ENCODE measurements at regions not wholly inside any gene's neighbourhood (a gene's known extent, or its start where the extent isn't known, plus 50 kb on each side); places are given as distances from the start of the nearest gene placed in this dataset.

DNA sequence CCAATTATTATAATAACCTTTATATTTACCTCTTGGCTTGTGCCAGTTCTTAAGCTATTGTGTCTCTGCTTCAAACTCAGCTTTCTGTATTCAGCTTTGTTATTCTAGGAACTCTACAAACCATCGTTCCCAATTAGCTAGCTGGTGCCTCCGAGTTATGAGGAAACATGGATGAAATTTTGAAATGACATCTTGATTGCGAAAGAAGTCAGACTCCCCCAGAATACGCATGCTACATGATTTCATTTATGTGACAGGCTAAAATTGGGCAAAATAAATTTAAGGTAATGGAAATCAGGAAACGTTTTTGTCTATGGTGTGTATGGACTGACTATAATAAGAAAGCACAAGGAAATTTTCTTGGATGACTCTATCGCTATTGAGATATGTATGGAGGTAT, 256.8 kb upstream of the NCAM2 start:
- no peak overlapping the region for H3K4me2 ChIP-seq (ENCODE audit: insufficient read depth, low read length)
- FAIRE-seq (no peak), DNase-seq (ENCODE audit: low read depth, low spot score) (no peak)
- H3K27me3 ChIP-seq (ENCODE audit: control insufficient read depth in 2 of 2, insufficient read depth in 2 of 2, low read length in 2 of 2): no peaks in the 10 kb centered on the region
- no peaks in the 10 kb centered on the region for H4K20me1 ChIP-seq (replicated peaks; ENCODE audit: control insufficient read depth, extremely low read depth, insufficient read depth, low read length)
- no peaks in the 10 kb centered on the region for H3K36me3 ChIP-seq (ENCODE audit: control insufficient read depth in 2 of 2, extremely low read depth in 1 of 2, insufficient read depth in 2 of 2, low read length in 2 of 2)
- intact Hi-C loops (cut with micrococcal nuclease): no loop called here
- no peak overlapping the region for H3K4me3 ChIP-seq (replicated peaks in 1 of 3; ENCODE audit: insufficient read depth in 1 of 3, low read depth in 1 of 3, low read length in 3 of 3)
- H3K9me3 ChIP-seq (replicated peaks; ENCODE audit: control insufficient read depth, insufficient read depth, low read length): no peaks in the 10 kb centered on the region
- dilution Hi-C loops (cut with MboI; ENCODE audit: extremely low pct_ligation_motif_present, low sequenced_read_pairs): no loop called here
- no peaks in the 10 kb centered on the region for H3K79me2 ChIP-seq (ENCODE audit: control insufficient read depth, insufficient read depth, low read length)
- no peak for TF ChIP-seq JUN (IDR thresholded peaks at IDR 0.05; ENCODE audit: borderline replicate concordance, insufficient read depth, insufficient read length, low read depth)
- TF ChIP-seq FOS (IDR thresholded peaks at IDR 0.05; ENCODE audit: borderline replicate concordance, insufficient read depth, low read length): no peak
- TF ChIP-seq, protein P1, sequence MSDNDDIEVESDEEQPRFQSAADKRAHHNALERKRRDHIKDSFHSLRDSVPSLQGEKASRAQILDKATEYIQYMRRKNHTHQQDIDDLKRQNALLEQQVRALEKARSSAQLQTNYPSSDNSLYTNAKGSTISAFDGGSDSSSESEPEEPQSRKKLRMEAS (IDR thresholded peaks at IDR 0.05; ENCODE audit: insufficient read depth, insufficient read length): no peak
- TF ChIP-seq, protein P2, sequence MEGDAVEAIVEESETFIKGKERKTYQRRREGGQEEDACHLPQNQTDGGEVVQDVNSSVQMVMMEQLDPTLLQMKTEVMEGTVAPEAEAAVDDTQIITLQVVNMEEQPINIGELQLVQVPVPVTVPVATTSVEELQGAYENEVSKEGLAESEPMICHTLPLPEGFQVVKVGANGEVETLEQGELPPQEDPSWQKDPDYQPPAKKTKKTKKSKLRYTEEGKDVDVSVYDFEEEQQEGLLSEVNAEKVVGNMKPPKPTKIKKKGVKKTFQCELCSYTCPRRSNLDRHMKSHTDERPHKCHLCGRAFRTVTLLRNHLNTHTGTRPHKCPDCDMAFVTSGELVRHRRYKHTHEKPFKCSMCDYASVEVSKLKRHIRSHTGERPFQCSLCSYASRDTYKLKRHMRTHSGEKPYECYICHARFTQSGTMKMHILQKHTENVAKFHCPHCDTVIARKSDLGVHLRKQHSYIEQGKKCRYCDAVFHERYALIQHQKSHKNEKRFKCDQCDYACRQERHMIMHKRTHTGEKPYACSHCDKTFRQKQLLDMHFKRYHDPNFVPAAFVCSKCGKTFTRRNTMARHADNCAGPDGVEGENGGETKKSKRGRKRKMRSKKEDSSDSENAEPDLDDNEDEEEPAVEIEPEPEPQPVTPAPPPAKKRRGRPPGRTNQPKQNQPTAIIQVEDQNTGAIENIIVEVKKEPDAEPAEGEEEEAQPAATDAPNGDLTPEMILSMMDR (IDR thresholded peaks at IDR 0.05; ENCODE audit: extremely low read depth in 1 of 2, insufficient read depth in 1 of 2, low read depth in 1 of 2, low read length in 2 of 2): no peak
- H3K4me1 ChIP-seq (ENCODE audit: control insufficient read depth, extremely low read depth, insufficient read depth, low read length): no peaks in the 10 kb centered on the region
- POLR2A ChIA-PET: no interaction called here
- H2AFZ ChIP-seq (ENCODE audit: low read depth, low read length): no peak overlapping the region
- H3K9ac ChIP-seq (replicated peaks; ENCODE audit: extremely low read depth, insufficient read depth, low read length): no peak overlapping the region
- no peaks in the 10 kb centered on the region for H3K9me1 ChIP-seq (replicated peaks; ENCODE audit: control insufficient read depth, extremely low read depth, insufficient read depth, low read length)
- BruUV-seq (replicated peaks): no TSS peak
- CTCF ChIA-PET: no interaction called here
- no peak overlapping the region for H3K27ac ChIP-seq (ENCODE audit: insufficient read depth, low read depth, low read length)

DNA sequence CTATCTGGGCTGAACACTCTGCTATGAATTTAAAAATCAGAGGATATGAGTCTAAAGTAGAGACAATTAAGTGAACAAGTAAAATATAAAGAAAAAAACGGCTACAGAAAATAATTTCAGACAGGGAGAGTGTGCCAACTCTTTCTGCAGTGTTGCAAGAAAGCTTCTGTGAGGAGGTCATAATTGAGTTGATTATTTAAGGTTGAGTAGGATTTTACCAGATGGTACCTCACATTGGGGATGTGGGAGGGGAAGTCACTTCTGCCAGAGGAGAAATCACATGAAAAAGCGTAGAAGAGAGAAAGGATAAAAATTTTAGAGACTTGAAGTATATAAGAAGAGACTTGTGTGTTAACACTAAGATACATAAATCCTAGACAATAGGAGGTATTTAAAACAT, 238.0 kb upstream of the NCAM2 start:
- no peak overlapping the region for H3K4me2 ChIP-seq (ENCODE audit: insufficient read depth, low read length)
- H2AFZ ChIP-seq (ENCODE audit: low read depth, low read length): no peak overlapping the region
- H3K27ac ChIP-seq (ENCODE audit: insufficient read depth, low read depth, low read length): no peak overlapping the region
- H3K36me3 ChIP-seq (ENCODE audit: control insufficient read depth in 2 of 2, extremely low read depth in 1 of 2, insufficient read depth in 2 of 2, low read length in 2 of 2): no peaks in the 10 kb centered on the region
- ChIA-PET POLR2A (no interaction called here), CTCF (no interaction called here)
- no peaks in the 10 kb centered on the region for H3K9me3 ChIP-seq (replicated peaks; ENCODE audit: control insufficient read depth, insufficient read depth, low read length)
- H3K4me1 ChIP-seq (ENCODE audit: control insufficient read depth, extremely low read depth, insufficient read depth, low read length): no peaks in the 10 kb centered on the region
- no peak overlapping the region for H3K4me3 ChIP-seq (replicated peaks in 1 of 3; ENCODE audit: insufficient read depth in 1 of 3, low read depth in 1 of 3, low read length in 3 of 3)
- H3K79me2 ChIP-seq (ENCODE audit: control insufficient read depth, insufficient read depth, low read length): no peaks in the 10 kb centered on the region
- intact Hi-C loops (cut with micrococcal nuclease): no loop called here
- FAIRE-seq: no peak
- H4K20me1 ChIP-seq (replicated peaks; ENCODE audit: control insufficient read depth, extremely low read depth, insufficient read depth, low read length): no peaks in the 10 kb centered on the region
- H3K27me3 ChIP-seq (ENCODE audit: control insufficient read depth in 2 of 2, insufficient read depth in 2 of 2, low read length in 2 of 2): no peaks in the 10 kb centered on the region
- no peak overlapping the region for H3K9ac ChIP-seq (replicated peaks; ENCODE audit: extremely low read depth, insufficient read depth, low read length)
- H3K9me1 ChIP-seq (replicated peaks; ENCODE audit: control insufficient read depth, extremely low read depth, insufficient read depth, low read length): no peaks in the 10 kb centered on the region
- no peak for DNase-seq (ENCODE audit: low read depth, low spot score)
- TF ChIP-seq MYC (IDR thresholded peaks at IDR 0.05; ENCODE audit: low read depth, low read length) (no peak), GATA2 (IDR thresholded peaks at IDR 0.05; ENCODE audit: insufficient read depth, insufficient read length, low read depth, low read length) (no peak), POLR2A (IDR thresholded peaks at IDR 0.05; ENCODE audit: low read depth, low read length) (no peak), JUN (IDR thresholded peaks at IDR 0.05; ENCODE audit: borderline replicate concordance, insufficient read depth, insufficient read length, low read depth) (no peak), EZH2 (IDR thresholded peaks at IDR 0.05; ENCODE audit: borderline replicate concordance, low read depth, low read length, severe bottlenecking) (no peak)
- TF ChIP-seq, protein P2 (IDR thresholded peaks at IDR 0.05; ENCODE audit: extremely low read depth in 1 of 2, insufficient read depth in 1 of 2, low read depth in 1 of 2, low read length in 2 of 2): no peak
- no TSS peak for BruUV-seq (replicated peaks)
- dilution Hi-C loops (cut with MboI; ENCODE audit: extremely low pct_ligation_motif_present, low sequenced_read_pairs): no loop called here

Data from endothelial cell of umbilical vein (primary cell).